GM21360 (cell line): ENCODE measurements at regions not wholly inside any gene's neighbourhood (a gene's known extent, or its start where the extent isn't known, plus 50 kb on each side); places are given as distances from the start of the nearest gene placed in this dataset.

Experiments used
- ATAC-seq: cut with Tn5 transposase; IDR thresholded peaks from one replicate; pipeline ENCODE4 v1.9.1; 2021; ENCODE audit warnings: mild to moderate bottlenecking, moderate library complexity; ENCODE audit not compliant: unreplicated experiment

GRCh38 chr2:204346906-204347305, 198.4 kb upstream of the PARD3B start:
- ATAC-seq: no peak

- no peak for ATAC-seq
Observed at GRCh38 chr2:204353823-204354222, 191.5 kb upstream of the PARD3B start.

GRCh38 chr2:204354442-204354856, 190.8 kb upstream of the PARD3B start:
- no peak for ATAC-seq

- ATAC-seq: no peak
Observed at GRCh38 chr2:204355688-204356087, 189.6 kb upstream of the PARD3B start.

- ATAC-seq: no peak
Observed at GRCh38 chr2:204356151-204356641, 189.1 kb upstream of the PARD3B start.

GRCh38 chr2:204357286-204357685, 188.0 kb upstream of the PARD3B start:
- ATAC-seq: no peak

- no peak for ATAC-seq
Observed at GRCh38 chr2:204359076-204359475, 186.2 kb upstream of the PARD3B start.

- no peak for ATAC-seq
Observed at GRCh38 chr2:204360218-204361007, 184.9 kb upstream of the PARD3B start.

- ATAC-seq: no peak
Observed at GRCh38 chr2:204361738-204362137, 183.5 kb upstream of the PARD3B start.

- ATAC-seq: no peak
Observed at GRCh38 chr2:204362581-204362980, 182.7 kb upstream of the PARD3B start.

- ATAC-seq: no peak
Observed at GRCh38 chr2:204363513-204363912, 181.8 kb upstream of the PARD3B start.

GRCh38 chr2:204364860-204365535, 180.3 kb upstream of the PARD3B start:
- no peak for ATAC-seq

GRCh38 chr2:204365811-204366210, 179.5 kb upstream of the PARD3B start:
- ATAC-seq: no peak

GRCh38 chr2:204367466-204367865, 177.8 kb upstream of the PARD3B start:
- no peak for ATAC-seq

GRCh38 chr2:204370172-204370718, 175.0 kb upstream of the PARD3B start:
- ATAC-seq: no peak

- no peak for ATAC-seq
Observed at GRCh38 chr2:204373942-204374341, 171.3 kb upstream of the PARD3B start.

- no peak for ATAC-seq
Observed at GRCh38 chr2:204380141-204380881, 165.0 kb upstream of the PARD3B start.

GRCh38 chr2:204386668-204387067, 158.6 kb upstream of the PARD3B start:
- no peak for ATAC-seq

GRCh38 chr2:204389120-204389519, 156.2 kb upstream of the PARD3B start:
- ATAC-seq: no peak

- ATAC-seq: no peak
Observed at GRCh38 chr2:204389856-204390255, 155.4 kb upstream of the PARD3B start.

- ATAC-seq: no peak
Observed at GRCh38 chr2:204395539-204395938, 149.7 kb upstream of the PARD3B start.
